ENCODE measurements at regions not wholly inside any gene's neighbourhood (a gene's known extent, or its start where the extent isn't known, plus 50 kb on each side); places are given as distances from the start of the nearest gene placed in this dataset.
A peak's percentile ranks its signal among the peaks of the same experiment; 100 is the strongest.

- DNase-seq = no peak
These were observed 125.0 kb upstream of the TMPRSS2 start for GRCh38 chr21:41632748-41633475.

- no peak for DNase-seq
These were observed 123.9 kb upstream of the TMPRSS2 start for GRCh38 chr21:41631564-41632461.

GRCh38 chr21:41630917-41631316 is 123.0 kb upstream of the TMPRSS2 start:
- no peak for DNase-seq

- no peak for DNase-seq
These were observed 122.3 kb upstream of the TMPRSS2 start for GRCh38 chr21:41630249-41630648.

GRCh38 chr21:41628256-41628655 is 120.3 kb upstream of the TMPRSS2 start:
- no peak for DNase-seq

DNA sequence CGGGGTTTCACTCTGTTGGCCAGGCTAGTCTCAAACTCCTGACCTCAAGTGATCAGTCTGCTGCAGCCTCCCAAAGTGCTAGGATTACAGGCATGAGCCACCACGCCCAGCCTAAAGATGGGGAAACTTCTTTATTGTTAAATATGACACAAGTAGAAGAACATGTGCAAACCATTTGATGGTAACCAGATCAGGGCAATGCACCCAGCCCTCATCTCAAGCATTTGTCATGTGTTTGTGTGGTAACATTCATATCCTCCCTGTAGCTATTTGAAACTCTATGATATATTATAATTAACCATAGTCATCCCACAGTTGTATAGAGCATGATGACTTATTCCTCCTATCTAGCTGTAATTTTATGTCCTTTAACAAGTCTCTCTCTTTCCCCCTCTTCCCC is 119.5 kb upstream of the TMPRSS2 start:
- no peak for DNase-seq

GRCh38 chr21:41626021-41626420 is 118.1 kb upstream of the TMPRSS2 start:
- DNase-seq = no peak

- DNase-seq = no peak
These were observed 117.5 kb upstream of the TMPRSS2 start for GRCh38 chr21:41625428-41625827.

- DNase-seq = no peak
These were observed 116.8 kb upstream of the TMPRSS2 start for GRCh38 chr21:41624674-41625310.

- no peak for DNase-seq
These were observed 116.0 kb upstream of the TMPRSS2 start for GRCh38 chr21:41623945-41624344.

- no peak for DNase-seq
These were observed 115.0 kb upstream of the TMPRSS2 start for GRCh38 chr21:41622831-41623548.

DNA sequence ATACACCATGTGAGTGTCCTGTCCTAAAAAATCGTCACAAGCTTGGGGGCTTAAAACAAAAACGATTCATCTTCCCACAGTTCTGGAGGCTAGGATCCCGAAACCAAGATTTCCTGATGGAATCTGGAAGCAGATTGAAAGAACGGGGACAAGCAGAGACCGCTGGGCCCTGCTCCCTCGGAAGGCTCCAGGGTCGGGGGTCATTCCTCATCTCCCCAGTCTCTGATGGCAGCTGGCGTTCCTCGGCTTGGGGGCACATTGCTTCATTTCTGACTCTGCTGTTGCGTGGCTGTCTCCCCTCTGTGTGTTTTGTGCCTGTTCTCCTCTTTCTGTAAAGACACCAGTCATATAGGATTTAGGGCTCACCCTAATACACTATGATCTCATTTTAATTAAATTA is 114.2 kb upstream of the TMPRSS2 start:
- DNase-seq = no peak

GRCh38 chr21:41621513-41621912 is 113.6 kb upstream of the TMPRSS2 start:
- DNase-seq = no peak

GRCh38 chr21:41620982-41621381 is 113.0 kb upstream of the TMPRSS2 start:
- DNase-seq = no peak

DNA sequence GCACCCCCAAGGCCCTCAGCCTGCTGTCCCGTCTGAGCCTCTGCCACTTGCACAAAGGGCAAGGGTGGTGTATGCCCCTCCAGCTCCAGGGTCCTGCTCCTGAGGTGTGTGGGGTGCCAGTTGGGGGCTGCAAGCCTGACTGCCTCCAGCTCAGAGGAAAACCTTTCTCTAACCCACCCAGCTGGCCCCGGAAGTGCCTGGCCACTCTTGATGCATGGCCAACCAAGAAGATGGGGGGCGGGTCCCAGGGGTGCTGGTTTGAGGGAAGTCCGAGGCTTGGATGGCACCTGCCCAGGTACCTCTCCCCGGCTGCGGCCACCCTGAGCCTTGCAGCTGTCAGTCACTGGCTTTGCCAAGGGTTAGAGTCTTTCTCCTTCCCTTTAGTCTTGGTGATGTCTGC is 112.6 kb upstream of the TMPRSS2 start:
- no peak for DNase-seq

- peak; percentile 75 for DNase-seq
These were observed 108.2 kb upstream of the TMPRSS2 start for GRCh38 chr21:41616031-41616591.

DNA sequence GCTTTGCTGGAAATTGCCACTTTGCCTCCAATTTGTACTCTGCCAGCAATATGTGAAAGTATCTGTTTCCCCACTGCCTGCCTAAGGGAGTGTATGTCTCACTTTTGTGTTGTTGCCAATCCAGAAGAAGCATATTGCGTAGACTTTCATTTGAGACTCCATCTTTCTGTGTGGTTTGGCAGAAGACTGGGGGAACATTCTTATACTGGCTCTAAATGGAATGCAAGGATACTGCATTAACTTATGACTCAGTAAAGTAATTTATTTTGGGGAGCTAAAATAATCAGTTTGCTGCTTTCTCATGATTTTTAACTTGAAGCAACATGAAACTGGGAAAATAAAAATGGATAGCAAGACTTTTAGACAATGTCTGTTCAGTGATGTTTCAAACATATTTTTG is 107.7 kb upstream of the TMPRSS2 start:
- DNase-seq = peak; percentile 75

DNA sequence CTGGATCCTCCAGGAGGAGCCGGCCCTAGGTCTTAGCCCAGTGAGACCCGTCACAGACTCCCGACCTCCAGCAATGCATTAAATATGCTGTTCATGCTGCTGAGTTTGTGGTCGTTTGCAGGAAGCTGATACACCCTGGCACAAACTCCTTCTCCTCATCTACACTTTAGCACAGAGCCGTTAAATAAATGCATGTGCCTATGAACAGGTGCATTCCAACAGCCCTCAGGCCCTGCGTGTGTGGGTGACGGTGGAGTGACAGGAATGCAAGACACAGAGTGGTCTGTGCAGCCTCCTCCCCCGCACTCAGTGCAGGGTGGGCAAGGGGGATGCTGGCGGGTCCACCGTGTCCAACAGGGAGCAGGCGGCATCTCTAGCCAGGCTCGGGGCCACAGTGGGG is 106.6 kb upstream of the TMPRSS2 start:
- no peak for DNase-seq

DNA sequence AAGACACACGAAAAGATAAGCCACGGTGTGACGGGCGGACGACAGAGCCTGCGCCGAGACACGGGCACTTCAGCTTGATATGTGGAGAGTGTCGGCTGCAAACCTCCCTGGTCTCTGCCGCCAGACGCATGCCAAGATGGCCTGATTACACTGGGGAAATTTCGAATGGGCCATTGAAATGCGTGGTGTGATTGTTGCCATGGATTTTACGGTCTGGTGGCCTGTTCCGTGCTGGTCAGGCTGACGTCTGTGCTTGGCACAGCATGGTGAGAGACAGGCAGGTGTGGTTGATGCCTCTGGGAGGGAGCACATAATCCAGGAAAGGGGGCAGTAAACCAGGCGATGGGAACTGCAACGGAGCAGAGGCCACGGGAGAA is 105.6 kb upstream of the TMPRSS2 start:
- peak; percentile 15 for DNase-seq

- DNase-seq = peak; percentile 94
These were observed 104.9 kb upstream of the TMPRSS2 start for GRCh38 chr21:41612674-41613532.

Data from muscle of arm (tissue), 1 donor.